ENCODE measurements at regions not wholly inside any gene's neighbourhood (a gene's known extent, or its start where the extent isn't known, plus 50 kb on each side); places are given as distances from the start of the nearest gene placed in this dataset.
A peak's percentile ranks its signal among the peaks of the same experiment; 100 is the strongest.

DNA sequence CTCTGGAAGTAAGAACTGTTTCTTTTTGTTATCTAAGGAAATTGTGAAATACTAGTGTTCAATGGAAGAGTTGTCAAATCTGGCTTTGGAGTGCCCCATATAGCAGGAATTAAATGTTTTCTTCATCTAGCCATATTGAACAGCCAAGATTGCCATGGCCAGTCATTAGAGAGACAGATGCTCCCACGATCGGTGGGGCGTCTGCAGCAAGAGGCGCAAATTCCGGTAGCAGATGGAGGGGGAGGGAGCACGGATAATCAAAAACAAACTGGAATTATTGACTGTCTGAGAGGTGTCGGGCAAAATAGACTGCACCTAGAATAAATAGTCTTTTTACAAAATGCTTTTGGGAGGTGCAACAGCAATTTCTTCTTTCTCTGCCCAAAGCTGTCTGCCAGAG, 139.1 kb upstream of the FSTL4 start:
- TF ChIP-seq, protein P1, sequence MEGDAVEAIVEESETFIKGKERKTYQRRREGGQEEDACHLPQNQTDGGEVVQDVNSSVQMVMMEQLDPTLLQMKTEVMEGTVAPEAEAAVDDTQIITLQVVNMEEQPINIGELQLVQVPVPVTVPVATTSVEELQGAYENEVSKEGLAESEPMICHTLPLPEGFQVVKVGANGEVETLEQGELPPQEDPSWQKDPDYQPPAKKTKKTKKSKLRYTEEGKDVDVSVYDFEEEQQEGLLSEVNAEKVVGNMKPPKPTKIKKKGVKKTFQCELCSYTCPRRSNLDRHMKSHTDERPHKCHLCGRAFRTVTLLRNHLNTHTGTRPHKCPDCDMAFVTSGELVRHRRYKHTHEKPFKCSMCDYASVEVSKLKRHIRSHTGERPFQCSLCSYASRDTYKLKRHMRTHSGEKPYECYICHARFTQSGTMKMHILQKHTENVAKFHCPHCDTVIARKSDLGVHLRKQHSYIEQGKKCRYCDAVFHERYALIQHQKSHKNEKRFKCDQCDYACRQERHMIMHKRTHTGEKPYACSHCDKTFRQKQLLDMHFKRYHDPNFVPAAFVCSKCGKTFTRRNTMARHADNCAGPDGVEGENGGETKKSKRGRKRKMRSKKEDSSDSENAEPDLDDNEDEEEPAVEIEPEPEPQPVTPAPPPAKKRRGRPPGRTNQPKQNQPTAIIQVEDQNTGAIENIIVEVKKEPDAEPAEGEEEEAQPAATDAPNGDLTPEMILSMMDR (IDR thresholded peaks at IDR 0.05; ENCODE audit: insufficient read depth, low read depth, low read length): no peak
- DNase-seq (ENCODE audit: low read depth): no peak
- no peak overlapping the region for H3K4me3 ChIP-seq (ENCODE audit: low read depth, low read length)

DNA sequence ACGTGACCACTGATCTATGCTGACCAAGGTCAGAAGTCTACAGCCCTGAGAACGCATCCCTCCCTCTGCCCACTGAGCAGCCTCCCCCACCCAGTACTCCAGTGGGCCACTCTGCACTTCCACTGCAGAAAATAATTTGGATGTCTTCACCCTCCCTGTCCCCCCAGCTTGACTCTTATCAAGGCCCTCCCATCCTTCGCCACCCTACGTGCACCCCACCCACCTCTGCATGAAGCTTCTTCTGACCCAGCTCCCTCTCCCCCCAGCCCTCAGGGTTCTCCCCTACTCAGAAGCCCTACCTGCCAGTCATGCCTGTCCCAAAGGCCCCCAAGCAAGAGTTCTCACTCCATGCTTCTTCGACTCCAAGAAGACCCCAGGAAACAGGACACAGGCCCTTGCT, 138.5 kb upstream of the FSTL4 start:
- DNase-seq (ENCODE audit: low read depth): no peak
- H3K4me3 ChIP-seq (ENCODE audit: low read depth, low read length): no peak overlapping the region
- TF ChIP-seq, protein P1 (IDR thresholded peaks at IDR 0.05; ENCODE audit: insufficient read depth, low read depth, low read length): no peak

DNA sequence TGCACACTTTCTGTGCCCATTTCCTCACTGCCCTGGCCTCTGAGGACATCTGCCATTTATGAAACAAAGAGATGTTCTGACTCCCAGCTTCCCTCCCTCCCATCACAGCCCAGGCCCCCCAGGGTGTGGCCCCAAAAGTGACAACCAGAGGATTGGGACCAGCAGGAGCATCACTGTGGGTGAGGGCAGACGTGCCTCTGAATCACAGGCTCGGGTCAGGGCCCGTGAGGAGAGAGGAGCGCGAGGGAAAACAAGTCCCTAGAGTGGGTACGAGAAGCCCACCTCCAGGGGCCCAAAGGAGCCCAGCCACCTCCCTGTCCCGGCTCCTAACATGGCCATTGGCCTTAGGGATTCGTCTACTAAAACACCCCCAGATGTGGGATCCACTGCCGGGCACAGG, 138.0 kb upstream of the FSTL4 start:
- TF ChIP-seq, protein P1 (IDR thresholded peaks at IDR 0.05; ENCODE audit: insufficient read depth, low read depth, low read length): no peak
- H3K4me3 ChIP-seq (ENCODE audit: low read depth, low read length): no peak overlapping the region
- DNase-seq (ENCODE audit: low read depth): no peak

DNA sequence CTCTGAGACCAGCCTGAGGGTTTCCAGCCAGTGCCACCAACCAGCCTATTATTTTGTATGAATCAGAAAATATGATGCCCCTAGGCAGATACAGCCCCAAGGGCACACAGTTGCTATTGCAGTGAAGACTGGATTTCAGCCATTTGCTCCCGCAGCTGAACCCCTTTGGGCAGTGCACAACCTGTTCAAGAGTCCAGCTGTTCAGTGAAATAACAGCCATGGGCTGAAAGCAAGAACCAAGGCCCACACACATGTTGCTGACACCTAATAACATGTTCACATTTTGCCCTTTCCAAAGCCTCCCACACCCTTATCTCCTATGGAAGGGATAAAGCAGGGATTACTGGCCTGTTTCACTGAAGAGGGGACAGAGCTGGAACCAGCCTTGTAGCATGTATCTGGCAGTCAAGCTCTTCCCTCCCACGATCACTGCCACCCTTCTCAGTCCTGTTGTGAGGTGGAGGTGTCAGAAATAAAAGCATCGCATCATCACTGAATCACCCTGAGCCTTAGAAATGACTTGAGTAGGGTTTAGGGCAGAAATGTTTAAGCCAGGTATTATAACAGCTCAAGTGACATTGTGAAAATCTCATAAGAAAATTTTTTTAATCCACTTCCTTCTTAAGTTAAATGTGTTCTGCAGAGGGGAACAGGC, 137.1 kb upstream of the FSTL4 start:
- no peak overlapping the region for H3K4me3 ChIP-seq (ENCODE audit: low read depth, low read length)
- no peak for DNase-seq (ENCODE audit: low read depth)
- TF ChIP-seq, protein P1 (IDR thresholded peaks at IDR 0.05; ENCODE audit: insufficient read depth, low read depth, low read length): no peak

DNA sequence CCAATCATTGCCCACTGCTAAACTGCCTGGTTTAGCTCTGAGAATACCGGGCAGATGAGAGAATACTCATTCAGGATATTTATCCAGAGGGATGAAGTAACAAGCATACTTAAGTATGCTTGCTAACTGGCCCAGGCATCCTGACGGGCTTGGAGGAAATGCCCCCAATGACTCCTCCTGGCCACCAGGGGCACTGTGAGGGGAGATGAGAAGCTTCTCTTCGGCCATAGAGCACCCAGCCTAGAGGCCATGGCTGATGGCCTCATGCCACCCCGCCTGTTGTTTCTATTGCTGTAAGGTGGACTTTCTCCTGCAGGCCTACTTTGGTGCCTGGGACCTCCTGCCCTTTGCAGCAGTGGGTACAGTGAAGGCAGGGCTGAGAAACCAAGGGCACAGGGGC, 134.5 kb upstream of the FSTL4 start:
- no peak overlapping the region for H3K4me3 ChIP-seq (ENCODE audit: low read depth, low read length)
- TF ChIP-seq, protein P1 (IDR thresholded peaks at IDR 0.05; ENCODE audit: insufficient read depth, low read depth, low read length): peak; percentile 12
- no peak for DNase-seq (ENCODE audit: low read depth)

DNA sequence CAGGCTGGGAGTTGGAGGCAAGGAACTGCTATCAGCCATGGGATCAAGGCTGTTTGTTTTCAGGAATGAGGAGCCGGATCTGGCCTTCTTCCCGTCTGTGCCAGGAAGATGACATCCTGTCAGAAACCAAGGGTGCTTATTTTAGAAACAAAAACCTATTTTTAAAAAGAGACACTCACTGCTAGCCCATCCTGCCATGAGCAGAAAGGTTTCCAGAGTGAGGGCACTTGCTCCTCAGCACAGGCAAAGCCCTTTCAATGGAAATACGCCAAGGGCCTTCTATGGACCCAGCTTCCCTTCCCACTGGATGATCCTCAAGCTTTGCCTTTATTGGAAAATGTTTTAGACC, 132.6 kb upstream of the FSTL4 start:
- TF ChIP-seq, protein P1 (IDR thresholded peaks at IDR 0.05; ENCODE audit: insufficient read depth, low read depth, low read length): no peak
- no peak for DNase-seq (ENCODE audit: low read depth)
- no peak overlapping the region for H3K4me3 ChIP-seq (ENCODE audit: low read depth, low read length)

Measured in fibroblast of villous mesenchyme (primary cell).